Embryonic facial prominence (tissue), 1 donor: ENCODE measurements at regions not wholly inside any gene's neighbourhood (a gene's known extent, or its start where the extent isn't known, plus 50 kb on each side); places are given as distances from the start of the nearest gene placed in this dataset.

Experiments
- DNase-seq: peaks from one replicate; pipeline ENCODE4 v3.0.0-alpha.2; 2016; ENCODE audit errors: extremely low spot score

DNA sequence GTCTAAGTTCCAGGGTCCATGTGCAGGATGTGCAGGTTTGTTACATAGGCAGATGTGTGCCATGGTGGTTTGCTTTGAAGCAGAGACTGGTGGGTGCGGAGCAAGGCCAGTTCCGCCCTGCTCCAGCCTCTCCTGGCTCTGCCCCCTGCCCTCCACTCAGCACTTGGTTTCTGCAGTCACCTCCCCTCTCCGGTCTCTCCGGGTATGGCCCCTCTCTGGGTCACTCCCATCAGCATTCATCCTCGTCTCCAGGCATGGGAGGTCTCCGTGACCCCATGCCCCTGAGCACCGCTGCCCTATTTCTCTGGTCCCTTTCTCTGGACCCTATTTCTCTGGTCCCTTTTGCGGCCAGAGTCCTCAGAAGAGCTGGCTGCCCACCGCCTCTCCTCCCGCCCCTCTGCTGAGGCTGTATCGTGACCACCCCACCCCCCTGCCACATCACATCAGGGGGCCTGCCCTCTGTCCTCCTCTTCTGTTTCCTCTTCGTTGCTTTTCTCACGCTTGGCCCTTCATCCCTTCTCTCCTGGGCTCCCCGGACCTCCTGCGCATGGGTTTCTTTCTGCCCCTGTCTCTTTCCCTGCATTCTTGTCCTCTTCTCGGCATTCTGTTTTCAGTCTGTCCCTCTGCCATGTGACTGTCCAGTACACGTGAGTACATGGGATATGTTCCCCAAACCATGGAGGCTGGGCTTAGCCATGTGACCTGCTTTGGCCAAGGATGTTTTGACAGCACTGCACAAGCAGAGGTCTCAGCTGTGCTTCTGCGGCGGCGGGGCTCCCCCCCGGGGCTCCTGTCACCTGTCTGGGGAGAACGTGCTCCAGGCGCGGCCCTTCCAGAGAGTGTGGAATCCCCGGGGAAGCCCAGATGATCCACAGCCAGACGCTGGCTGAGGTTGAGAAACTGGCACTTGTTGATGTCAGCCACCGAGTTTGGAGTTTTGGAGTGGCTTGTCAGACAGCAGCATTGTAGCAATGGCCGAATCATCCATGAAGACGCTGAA, 54.4 kb upstream of the C1orf174 start:
- DNase-seq, result no peak

DNA sequence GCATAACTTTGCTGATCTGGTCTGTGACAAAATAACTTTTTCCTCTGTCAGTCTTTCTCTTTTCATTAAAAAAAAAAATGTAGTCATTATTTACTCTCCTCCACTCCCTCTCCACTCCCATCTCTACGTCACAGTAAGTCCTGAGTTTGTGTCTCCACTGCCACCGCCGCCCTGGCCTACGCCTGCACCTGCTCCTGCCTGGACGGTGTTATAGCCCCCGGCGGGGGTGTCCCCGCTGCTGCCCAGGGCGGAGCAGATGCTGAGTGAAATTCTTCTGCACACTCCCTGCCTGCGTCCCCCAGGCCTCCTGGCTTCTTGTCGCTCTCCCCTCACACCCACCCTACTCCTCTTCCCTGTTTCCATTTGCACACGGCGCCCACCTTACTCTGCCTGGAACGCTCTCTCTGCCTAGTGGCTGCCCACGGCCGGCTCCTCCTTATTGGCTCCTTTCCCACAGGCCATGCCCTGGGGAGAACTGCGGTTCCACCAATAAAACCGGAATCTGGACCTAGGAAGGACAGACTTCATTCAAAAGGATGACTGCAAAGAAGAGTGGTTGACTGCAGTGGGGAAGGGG, 55.2 kb upstream of the C1orf174 start:
- no peak for DNase-seq

DNA sequence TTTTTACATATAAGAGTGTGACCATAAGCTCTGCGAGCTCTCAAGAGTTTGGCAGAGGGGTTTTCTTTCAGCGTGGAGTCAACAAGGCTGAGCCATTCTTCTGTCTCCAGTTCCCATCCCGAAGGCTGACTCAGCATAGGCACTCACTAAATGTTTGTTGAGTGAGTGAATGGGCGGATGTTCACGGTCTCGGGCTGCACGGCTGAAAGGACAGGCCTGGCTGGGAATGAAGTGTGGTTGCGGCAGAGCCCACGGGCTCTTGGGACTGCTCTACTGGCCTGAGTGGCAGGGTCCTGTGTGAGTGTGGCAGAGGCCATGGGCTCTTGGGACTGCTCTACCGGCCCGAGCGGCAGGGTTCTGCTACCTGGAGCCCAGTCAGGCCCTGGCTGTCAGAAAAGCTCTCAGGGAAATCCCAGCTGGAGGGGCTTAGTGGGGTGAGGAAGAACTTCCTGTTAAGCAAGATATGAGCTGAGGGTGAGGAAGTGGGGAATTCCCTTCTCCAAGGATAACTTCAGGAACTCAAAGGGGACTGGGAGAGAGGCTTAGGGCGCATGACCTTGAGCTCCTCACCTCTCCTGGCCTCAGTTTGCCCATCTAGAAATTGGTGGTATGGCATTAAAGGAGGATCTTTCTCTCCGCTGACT, 56.6 kb upstream of the C1orf174 start:
- DNase-seq, result no peak

DNA sequence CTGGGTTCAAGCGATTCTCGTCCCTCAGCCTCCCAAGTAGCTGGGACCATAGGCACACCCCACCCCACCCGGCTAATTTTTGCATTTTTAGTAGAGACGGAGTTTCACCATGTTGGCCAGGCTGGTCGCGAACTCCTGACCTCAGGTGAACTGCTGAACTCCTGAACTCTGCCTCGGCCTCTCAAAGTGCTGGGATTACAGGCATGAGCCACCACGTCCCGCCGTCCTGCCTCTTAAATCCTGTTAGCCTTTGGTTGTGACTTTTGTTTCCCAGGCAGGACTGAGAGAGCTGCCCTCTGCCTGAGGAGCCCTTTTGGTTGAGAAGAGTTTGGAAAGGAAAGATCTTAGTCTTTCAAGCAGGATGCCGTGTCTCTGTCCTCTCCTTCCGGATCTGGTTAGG, 59.3 kb upstream of the C1orf174 start:
- no peak for DNase-seq

- no peak for DNase-seq
Measured at GRCh38 chr1:3963554-3963953, 63.5 kb upstream of the C1orf174 start.

GRCh38 chr1:3965693-3966092, 65.6 kb upstream of the C1orf174 start:
- no peak for DNase-seq

- no peak for DNase-seq
Measured at GRCh38 chr1:3968851-3969250, 68.8 kb upstream of the C1orf174 start.

DNA sequence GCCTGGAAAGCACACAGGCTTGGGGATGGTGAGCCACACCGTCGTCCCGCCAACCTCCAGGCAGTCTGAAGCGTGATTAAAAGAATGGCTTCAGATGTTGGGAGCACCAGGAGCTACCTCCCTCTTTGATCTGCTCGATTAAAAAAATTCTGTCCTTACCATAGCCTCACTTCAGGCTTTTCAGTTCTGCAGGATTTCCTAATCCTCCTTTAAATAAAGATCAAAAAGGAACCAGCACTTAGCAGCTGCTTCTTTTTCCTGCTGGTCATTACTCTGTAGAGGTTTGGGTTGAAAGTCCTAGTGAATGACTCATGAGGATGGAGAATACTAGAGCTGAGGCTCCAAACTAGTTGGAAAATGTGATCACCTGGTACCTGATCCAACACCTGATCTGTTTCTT, 71.9 kb upstream of the C1orf174 start:
- DNase-seq, result no peak

DNA sequence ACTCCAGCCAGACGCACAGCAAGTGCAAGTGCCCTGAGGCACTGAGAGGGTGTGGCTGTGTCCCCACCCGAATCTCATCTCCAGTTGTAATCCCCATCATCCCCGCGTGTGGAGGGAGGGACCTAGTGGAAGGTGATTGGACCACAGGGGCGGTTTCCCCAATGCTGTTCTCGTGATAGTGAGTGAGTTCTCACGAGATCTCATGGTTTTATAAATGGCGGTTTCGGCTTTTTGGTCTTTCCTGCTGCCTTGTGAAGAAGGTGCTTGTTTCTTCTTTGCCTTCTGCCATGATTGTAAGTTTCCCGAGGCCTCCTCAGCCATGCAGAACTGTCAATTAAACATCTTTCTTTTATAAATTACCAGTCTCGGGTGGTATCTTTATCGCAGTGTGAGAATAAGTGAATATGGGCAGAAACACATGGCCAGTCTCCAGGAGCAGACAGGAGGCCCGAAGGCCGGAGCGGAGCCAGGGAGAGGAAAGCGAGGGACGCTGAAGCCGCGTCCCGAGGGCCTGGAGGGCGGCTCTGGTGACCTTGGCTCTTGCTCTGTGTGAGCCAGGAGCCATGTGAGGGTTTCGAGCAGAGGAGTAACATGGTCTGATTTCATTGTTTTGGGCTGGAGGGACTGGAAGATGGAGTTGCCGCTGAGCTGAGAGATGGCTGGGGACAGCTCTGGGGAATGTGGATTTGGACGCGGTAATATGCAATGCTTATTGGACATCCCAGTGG, 76.0 kb upstream of the C1orf174 start:
- no peak for DNase-seq

- DNase-seq, result no peak
Measured at GRCh38 chr1:3976821-3977220, 76.7 kb upstream of the C1orf174 start.

GRCh38 chr1:3978196-3978989, 78.3 kb upstream of the C1orf174 start:
- no peak for DNase-seq

DNA sequence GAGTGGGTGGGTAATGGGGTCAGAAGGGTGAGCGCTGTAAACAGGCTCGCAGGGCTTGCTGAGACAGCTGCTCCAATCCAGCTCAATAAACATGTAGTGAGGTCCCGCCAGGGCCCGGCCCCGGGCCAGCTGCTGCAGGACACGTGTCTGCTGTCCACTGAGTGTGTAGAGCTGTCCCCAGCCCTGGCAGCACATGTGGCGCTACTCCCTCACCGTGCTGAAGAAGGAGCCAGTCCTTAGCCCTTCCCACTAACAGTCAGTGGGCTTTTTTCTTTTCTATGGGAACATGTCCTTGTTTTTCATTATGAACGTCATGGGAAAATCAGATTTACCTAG, 78.9 kb upstream of the C1orf174 start:
- DNase-seq, result no peak

DNA sequence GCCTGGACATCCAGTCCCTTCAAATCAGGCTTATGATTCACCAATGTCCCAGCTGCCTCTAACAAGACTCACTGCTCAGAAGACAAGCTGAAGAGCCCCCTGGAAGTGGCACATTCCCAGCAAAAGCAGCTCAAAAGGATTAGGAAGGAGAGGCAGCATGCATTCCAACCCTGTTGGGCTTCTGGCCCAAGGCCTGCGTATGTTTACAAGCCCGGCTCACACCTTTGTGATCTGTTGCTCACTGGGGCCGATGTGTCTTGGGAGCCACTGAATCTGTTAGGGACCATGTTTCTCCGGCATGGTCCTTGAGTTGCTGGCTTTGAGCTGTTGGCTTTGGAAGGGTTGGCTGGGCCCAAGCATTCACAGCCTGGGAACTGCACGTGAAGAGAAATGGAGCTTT, 81.2 kb upstream of the C1orf174 start:
- no peak for DNase-seq

- DNase-seq, result no peak
Measured at GRCh38 chr1:3981746-3982505, 81.9 kb upstream of the C1orf174 start.

- no peak for DNase-seq
Measured at GRCh38 chr1:3983181-3983580, 83.1 kb upstream of the C1orf174 start.

DNA sequence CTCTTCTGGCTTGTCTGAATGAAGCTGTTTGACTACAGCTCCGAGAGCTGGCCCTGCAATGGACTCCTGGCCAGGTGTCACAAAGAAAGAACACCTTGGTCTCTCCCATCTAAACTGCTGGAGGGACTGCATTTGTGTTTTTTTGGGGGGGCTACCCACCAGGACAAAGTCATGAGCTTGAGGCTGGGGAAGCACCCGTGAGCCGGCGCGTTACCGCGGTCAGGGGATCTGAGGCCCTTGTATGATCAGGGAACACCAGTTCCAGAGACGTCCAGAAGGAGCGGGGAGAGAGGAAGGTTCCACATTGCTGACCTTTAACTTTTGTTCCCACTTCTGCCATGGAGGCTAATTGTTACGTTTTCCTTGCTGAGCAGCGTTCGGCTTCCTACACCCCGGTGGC, 84.5 kb upstream of the C1orf174 start:
- no peak for DNase-seq

GRCh38 chr1:3986686-3987218, 86.7 kb upstream of the C1orf174 start:
- DNase-seq, result no peak

DNA sequence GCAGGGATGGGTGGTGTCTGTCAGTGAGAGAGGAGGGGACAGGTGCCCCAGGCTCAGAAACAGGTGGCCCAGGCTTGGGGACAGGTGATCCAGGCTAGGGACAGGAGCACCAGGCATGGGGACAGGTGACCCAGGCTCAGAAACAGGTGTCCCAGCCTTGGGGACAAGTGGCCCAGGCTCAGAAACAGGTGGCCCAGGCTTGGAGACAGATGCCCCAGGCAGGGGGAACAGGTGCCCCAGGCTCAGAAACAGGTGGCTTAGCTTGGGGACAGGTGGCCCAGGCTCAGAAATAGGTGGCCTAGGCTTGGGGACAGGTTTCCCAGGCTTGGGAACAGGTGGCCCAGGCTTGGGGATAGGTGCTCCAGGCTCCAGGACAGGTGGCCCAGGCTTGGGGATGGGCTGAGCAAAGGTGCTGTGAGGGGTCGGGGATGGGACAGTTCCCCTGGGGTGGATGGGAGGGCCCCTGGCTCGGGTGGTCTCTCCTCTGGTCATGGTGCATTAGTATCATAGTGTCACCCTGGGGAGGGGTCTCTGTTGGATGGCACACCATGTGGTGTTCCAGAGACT, 87.7 kb upstream of the C1orf174 start:
- DNase-seq, result no peak

- DNase-seq, result no peak
Measured at GRCh38 chr1:3988431-3988830, 88.4 kb upstream of the C1orf174 start.

DNA sequence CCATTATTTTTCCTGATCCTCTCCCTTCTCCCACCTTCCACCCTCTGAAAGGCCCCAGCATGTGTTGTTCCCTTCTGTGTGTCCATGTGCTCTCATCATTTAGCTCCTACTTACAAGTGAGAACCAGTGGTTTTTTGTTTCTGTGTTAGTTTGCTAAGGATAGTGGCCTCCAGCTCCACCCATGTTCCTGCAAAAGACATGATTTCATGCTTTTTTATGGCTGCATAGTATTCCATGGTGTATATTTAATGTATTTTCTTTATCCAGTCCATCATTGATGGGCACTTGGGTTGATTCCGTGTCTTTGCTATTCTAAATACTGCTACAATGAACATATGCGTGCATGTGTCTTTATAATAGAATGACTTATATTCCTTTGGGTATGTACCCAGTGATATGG, 89.4 kb upstream of the C1orf174 start:
- DNase-seq, result no peak
